HepG2 (cell line): ENCODE measurements at regions not wholly inside any gene's neighbourhood (a gene's known extent, or its start where the extent isn't known, plus 50 kb on each side); places are given as distances from the start of the nearest gene placed in this dataset.

Source experiments
- ADNP ChIP-seq: sonication (generic); formaldehyde crosslinking; IDR thresholded peaks from 2 replicates; pipeline ENCODE4 v1.4.0; 2020; ENCODE audit warnings: missing genetic modification reagents
- AGO2 ChIP-seq: fragments of 200-400 bp; formaldehyde crosslinking; optimal IDR thresholded peaks from 2 replicates; pipeline ENCODE3; 2017; ENCODE audit warnings: mild to moderate bottlenecking, low read depth, low read length, moderate library complexity
- BCL3 ChIP-seq: sonication (generic); formaldehyde crosslinking; IDR thresholded peaks from 2 replicates; pipeline ENCODE4 v1.5.1; 2020; ENCODE audit warnings: mild to moderate bottlenecking, missing genetic modification reagents, moderate library complexity
- CAMTA2 ChIP-seq: sonication (generic); formaldehyde crosslinking; IDR thresholded peaks from 2 replicates; pipeline ENCODE4 v1.4.0; 2020; ENCODE audit warnings: mild to moderate bottlenecking, missing genetic modification reagents, borderline replicate concordance
- CBX5 ChIP-seq: sonication (generic); formaldehyde crosslinking; IDR thresholded peaks from 2 replicates; pipeline ENCODE4 v1.4.0; 2020; ENCODE audit warnings: missing genetic modification reagents, borderline replicate concordance
- ETV5 ChIP-seq: IDR thresholded peaks from 2 replicates; pipeline ENCODE4 v1.6.1; 2018; ENCODE audit warnings: missing biosample characterization, missing genetic modification reagents, inconsistent platforms, borderline replicate concordance
- FOXP4 ChIP-seq: sonication (generic); formaldehyde crosslinking; IDR thresholded peaks from 2 replicates; pipeline ENCODE4 v1.4.0; 2020; ENCODE audit warnings: missing genetic modification reagents
- HDAC2 ChIP-seq: sonication (generic); formaldehyde crosslinking; IDR thresholded peaks from 2 replicates; pipeline ENCODE4 v1.4.0; 2020; ENCODE audit warnings: missing genetic modification reagents
- HNF4G ChIP-seq, 2 experiments: sonication (generic) in 1 of 2; formaldehyde crosslinking in 1 of 2; IDR thresholded peaks; 2 replicates each; pipeline versions ENCODE4 v1.4.0 to v1.6.1; 2011 to 2020; ENCODE audit warnings: borderline replicate concordance in 2 of 2, low read depth in 2 of 2, mild to moderate bottlenecking in 2 of 2, low read length in 1 of 2, missing genetic modification reagents in 1 of 2, moderate library complexity in 1 of 2
- HOMEZ ChIP-seq: IDR thresholded peaks from 2 replicates; pipeline ENCODE4 v1.6.1; 2016; ENCODE audit warnings: low read depth
- HOXA3 ChIP-seq: sonication (generic); formaldehyde crosslinking; IDR thresholded peaks from 2 replicates; pipeline ENCODE4 v1.5.0; 2020; ENCODE audit warnings: missing genetic modification reagents
- PHF20 ChIP-seq: sonication (generic); formaldehyde crosslinking; IDR thresholded peaks from 2 replicates; pipeline ENCODE4 v1.5.0; 2020; ENCODE audit warnings: mild to moderate bottlenecking, missing genetic modification reagents
- SOX5 ChIP-seq: IDR thresholded peaks from 2 replicates; pipeline ENCODE4 v1.6.1; 2016; ENCODE audit warnings: borderline replicate concordance
- STAG1 ChIP-seq: sonication (generic); formaldehyde crosslinking; IDR thresholded peaks from 2 replicates; pipeline ENCODE4 v1.4.0; 2020; ENCODE audit warnings: missing genetic modification reagents
- TBX2 ChIP-seq: sonication (generic); formaldehyde crosslinking; IDR thresholded peaks from 2 replicates; pipeline ENCODE4 v1.5.0; 2020; ENCODE audit warnings: missing genetic modification reagents, mild to moderate bottlenecking, borderline replicate concordance
- TP53 ChIP-seq: sonication (generic); formaldehyde crosslinking; conservative IDR thresholded peaks from 2 replicates; pipeline ENCODE4 v1.4.0; 2020; ENCODE audit warnings: missing genetic modification reagents
- ZBTB38 ChIP-seq: sonication (generic); formaldehyde crosslinking; IDR thresholded peaks from 2 replicates; pipeline ENCODE4 v1.5.1; 2020; ENCODE audit warnings: mild to moderate bottlenecking, missing genetic modification reagents
- ZNF280D ChIP-seq: sonication (generic); formaldehyde crosslinking; IDR thresholded peaks from 2 replicates; pipeline ENCODE4 v1.5.1; 2020; ENCODE audit warnings: mild to moderate bottlenecking, missing genetic modification reagents
- TF ChIP-seq, protein P1 (sequence below): sonication (generic); formaldehyde crosslinking; IDR thresholded peaks from 2 replicates; pipeline ENCODE4 v1.5.0; 2020; ENCODE audit warnings: mild to moderate bottlenecking, missing genetic modification reagents, moderate library complexity

- TF ChIP-seq SOX5 (CRISPR knock-in tag) (peak; percentile 69), ZBTB38 (CRISPR knock-in tag) (peak; percentile 64; the same call in 1 of the 2 replicates), HOMEZ (CRISPR knock-in tag) (0 out of 2 replicates have a peak, but pooled peaks have one; percentile 21), FOXP4 (CRISPR knock-in tag) (peak; percentile 56), HNF4G (IDR thresholded peaks at IDR 0.05; ENCODE audit: borderline replicate concordance, low read depth, low read length) (no peak), HNF4G (CRISPR knock-in tag; IDR thresholded peaks at IDR 0.05; ENCODE audit: borderline replicate concordance, low read depth) (no peak), ETV5 (CRISPR knock-in tag) (peak; percentile 41; the same call in 1 of the 2 replicates), PHF20 (CRISPR knock-in tag) (no peak), ZNF280D (peak; percentile 74; the same call in 1 of the 2 replicates), CBX5 (CRISPR knock-in tag) (peak; percentile 61; the same call in 1 of the 2 replicates), TP53 (CRISPR knock-in tag) (0 out of 2 replicates have a peak, but pooled peaks have one; percentile 30), BCL3 (CRISPR knock-in tag) (no peak), ADNP (CRISPR knock-in tag) (peak; percentile 82; the same call in 1 of the 2 replicates), TBX2 (CRISPR knock-in tag) (peak; percentile 45; the same call in 1 of the 2 replicates), STAG1 (CRISPR knock-in tag) (peak; percentile 66), CAMTA2 (CRISPR knock-in tag) (0 out of 2 replicates have a peak, but pooled peaks have one; percentile 22), HOXA3 (CRISPR knock-in tag) (peak; percentile 46; the same call in 1 of the 2 replicates), HDAC2 (0 out of 2 replicates have a peak, but pooled peaks have one; percentile 22), AGO2 (no peak)
- TF ChIP-seq, protein P1, sequence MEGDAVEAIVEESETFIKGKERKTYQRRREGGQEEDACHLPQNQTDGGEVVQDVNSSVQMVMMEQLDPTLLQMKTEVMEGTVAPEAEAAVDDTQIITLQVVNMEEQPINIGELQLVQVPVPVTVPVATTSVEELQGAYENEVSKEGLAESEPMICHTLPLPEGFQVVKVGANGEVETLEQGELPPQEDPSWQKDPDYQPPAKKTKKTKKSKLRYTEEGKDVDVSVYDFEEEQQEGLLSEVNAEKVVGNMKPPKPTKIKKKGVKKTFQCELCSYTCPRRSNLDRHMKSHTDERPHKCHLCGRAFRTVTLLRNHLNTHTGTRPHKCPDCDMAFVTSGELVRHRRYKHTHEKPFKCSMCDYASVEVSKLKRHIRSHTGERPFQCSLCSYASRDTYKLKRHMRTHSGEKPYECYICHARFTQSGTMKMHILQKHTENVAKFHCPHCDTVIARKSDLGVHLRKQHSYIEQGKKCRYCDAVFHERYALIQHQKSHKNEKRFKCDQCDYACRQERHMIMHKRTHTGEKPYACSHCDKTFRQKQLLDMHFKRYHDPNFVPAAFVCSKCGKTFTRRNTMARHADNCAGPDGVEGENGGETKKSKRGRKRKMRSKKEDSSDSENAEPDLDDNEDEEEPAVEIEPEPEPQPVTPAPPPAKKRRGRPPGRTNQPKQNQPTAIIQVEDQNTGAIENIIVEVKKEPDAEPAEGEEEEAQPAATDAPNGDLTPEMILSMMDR: peak; percentile 58
Measured at GRCh38 chr4:184310171-184310567, 92.5 kb upstream of the ENPP6 start (continued).
